ENCODE measurements at regions not wholly inside any gene's neighbourhood (a gene's known extent, or its start where the extent isn't known, plus 50 kb on each side); places are given as distances from the start of the nearest gene placed in this dataset.

- no peak overlapping the region for H2AFZ ChIP-seq (ENCODE audit: low read length)
- no TSS peak for BruUV-seq (replicated peaks)
- no peak overlapping the region for H3K9ac ChIP-seq (ENCODE audit: low read length)
- no peaks in the 10 kb centered on the region for H3K9me3 ChIP-seq (ENCODE audit: low read length)
- no peaks in the 10 kb centered on the region for H3K4me1 ChIP-seq (ENCODE audit: insufficient read depth, low read length)
- H3K79me2 ChIP-seq (ENCODE audit: low read length): no peaks in the 10 kb centered on the region
- no peaks in the 10 kb centered on the region for H3K9me2 ChIP-seq (replicated peaks; ENCODE audit: low read length)
- intact Hi-C loops (cut with micrococcal nuclease): loop anchor here (10.0 kb wide), 1 partner anchor 161 kb away; no protein-coding TSS in a partner anchor
- TF ChIP-seq EZH2 (IDR thresholded peaks at IDR 0.05; ENCODE audit: low read length, unreplicated experiment): no peak
- no peak for TF ChIP-seq CTCF (conservative IDR thresholded peaks at IDR 0.05; ENCODE audit: low read depth, low read length)
- TF ChIP-seq EZH2phosphoT487 (IDR thresholded peaks at IDR 0.05; ENCODE audit: borderline replicate concordance, low read length): no peak
- no peak overlapping the region for H3K4me3 ChIP-seq (ENCODE audit: low read length)
- ChIA-PET CTCF (no interaction called here), POLR2A (ENCODE audit: unreplicated experiment) (no interaction called here)
- H3K27ac ChIP-seq (ENCODE audit: low read length): no peak overlapping the region
- H3K27me3 ChIP-seq (ENCODE audit: low read length): no peaks in the 10 kb centered on the region
- DNase-seq (peak; percentile 15), ATAC-seq (no peak)
- H3F3A ChIP-seq (ENCODE audit: low read length, unreplicated experiment): no peaks in the 10 kb centered on the region
- H3K36me3 ChIP-seq (ENCODE audit: low read depth, low read length): no peaks in the 10 kb centered on the region
- no peaks in the 10 kb centered on the region for H4K20me1 ChIP-seq (ENCODE audit: low read length)
- no peak overlapping the region for H3K4me2 ChIP-seq (ENCODE audit: low read length)
These were observed 300.1 kb upstream of the TRAM1L1 start for GRCh38 chr4:117385526-117385925.

- Histone ChIP-seq H3K4me2 (ENCODE audit: low read length) (no peak overlapping the region), H3K9me3 (ENCODE audit: low read length) (no peaks in the 10 kb centered on the region), H3K9ac (ENCODE audit: low read length) (no peak overlapping the region), H3K36me3 (ENCODE audit: low read depth, low read length) (no peaks in the 10 kb centered on the region), H3K4me1 (ENCODE audit: insufficient read depth, low read length) (no peaks in the 10 kb centered on the region), H3K27me3 (ENCODE audit: low read length) (no peaks in the 10 kb centered on the region), H3F3A (ENCODE audit: low read length, unreplicated experiment) (no peaks in the 10 kb centered on the region), H3K27ac (ENCODE audit: low read length) (no peak overlapping the region), H3K79me2 (ENCODE audit: low read length) (no peaks in the 10 kb centered on the region), H2AFZ (ENCODE audit: low read length) (no peak overlapping the region), H3K4me3 (ENCODE audit: low read length) (no peak overlapping the region), H3K9me2 (replicated peaks; ENCODE audit: low read length) (no peaks in the 10 kb centered on the region), H4K20me1 (ENCODE audit: low read length) (no peaks in the 10 kb centered on the region)
- ATAC-seq (no peak), DNase-seq (no peak)
- TF ChIP-seq CTCF (conservative IDR thresholded peaks at IDR 0.05; ENCODE audit: low read depth, low read length) (no peak), EZH2phosphoT487 (IDR thresholded peaks at IDR 0.05; ENCODE audit: borderline replicate concordance, low read length) (no peak), EZH2 (IDR thresholded peaks at IDR 0.05; ENCODE audit: low read length, unreplicated experiment) (no peak)
- no TSS peak for BruUV-seq (replicated peaks)
- POLR2A ChIA-PET (ENCODE audit: unreplicated experiment): no interaction called here
- intact Hi-C loops (cut with micrococcal nuclease): loop anchor here (10.0 kb wide), 1 partner anchor 162 kb away; no protein-coding TSS in a partner anchor
- CTCF ChIA-PET: no interaction called here
These were observed 301.7 kb upstream of the TRAM1L1 start for GRCh38 chr4:117387072-117387471.

GRCh38 chr4:117400039-117400835 is 314.9 kb upstream of the TRAM1L1 start:
- H3K4me1 ChIP-seq (ENCODE audit: insufficient read depth, low read length): peaks cover 28% of the 10 kb centered on the region

More at GRCh38 chr4:117400039-117400835, 314.9 kb upstream of the TRAM1L1 start:
- H3K4me3 ChIP-seq (ENCODE audit: low read length): peak overlapping the region; percentile 59
- H3K79me2 ChIP-seq (ENCODE audit: low read length): no peaks in the 10 kb centered on the region
- H3K36me3 ChIP-seq (ENCODE audit: low read depth, low read length): no peaks in the 10 kb centered on the region
- H3K9me3 ChIP-seq (ENCODE audit: low read length): no peaks in the 10 kb centered on the region
- no peaks in the 10 kb centered on the region for H3K9me2 ChIP-seq (replicated peaks; ENCODE audit: low read length)
- POLR2A ChIA-PET (ENCODE audit: unreplicated experiment): no interaction called here
- ATAC-seq (peak; percentile 97), DNase-seq (peak; percentile 81)
- no peak overlapping the region for H3K9ac ChIP-seq (ENCODE audit: low read length)
- no TSS peak for BruUV-seq (replicated peaks)
- 0 out of 2 replicates have a peak overlapping the region, but pooled peaks have one; percentile 13 for H2AFZ ChIP-seq (ENCODE audit: low read length)
- peak overlapping the region; percentile 77 for H3K4me2 ChIP-seq (ENCODE audit: low read length)
- no peaks in the 10 kb centered on the region for H4K20me1 ChIP-seq (ENCODE audit: low read length)
- H3K27ac ChIP-seq (ENCODE audit: low read length): peak overlapping the region; percentile 72
- no peaks in the 10 kb centered on the region for H3K27me3 ChIP-seq (ENCODE audit: low read length)
- H3F3A ChIP-seq (ENCODE audit: low read length, unreplicated experiment): peaks cover 9% of the 10 kb centered on the region
- intact Hi-C loops (cut with micrococcal nuclease): loop anchor here (5.0 kb wide), 1 partner anchor 372 kb away; no protein-coding TSS in a partner anchor
- CTCF ChIA-PET: no interaction called here
- no peak for TF ChIP-seq EZH2 (IDR thresholded peaks at IDR 0.05; ENCODE audit: low read length, unreplicated experiment)
- no peak for TF ChIP-seq CTCF (conservative IDR thresholded peaks at IDR 0.05; ENCODE audit: low read depth, low read length)
- no peak for TF ChIP-seq EZH2phosphoT487 (IDR thresholded peaks at IDR 0.05; ENCODE audit: borderline replicate concordance, low read length)

Measured in PC-3 (cell line).